ENCODE measurements at regions not wholly inside any gene's neighbourhood (a gene's known extent, or its start where the extent isn't known, plus 50 kb on each side); places are given as distances from the start of the nearest gene placed in this dataset.

GRCh38 chr3:7962301-7962700 is 539.3 kb upstream of the LMCD1 start:
- TF ChIP-seq CTCF (conservative IDR thresholded peaks at IDR 0.05 in 1 of 2, IDR thresholded peaks at IDR 0.05 in 1 of 2; ENCODE audit: low read depth in 1 of 2, low read length in 2 of 2) = no peak
- no peak for TF ChIP-seq EZH2 (IDR thresholded peaks at IDR 0.05; ENCODE audit: low read length, missing control alignments)
